GM12873 (cell line): ENCODE measurements at regions not wholly inside any gene's neighbourhood (a gene's known extent, or its start where the extent isn't known, plus 50 kb on each side); places are given as distances from the start of the nearest gene placed in this dataset.

Experiments used
- CTCF ChIP-seq: IDR thresholded peaks from 2 replicates; pipeline ENCODE4 v1.5.1; 2012; ENCODE audit warnings: low read depth, mild to moderate bottlenecking, moderate library complexity, low read length, control low read depth; ENCODE audit not compliant: insufficient read depth; ENCODE audit errors: missing control alignments

DNA sequence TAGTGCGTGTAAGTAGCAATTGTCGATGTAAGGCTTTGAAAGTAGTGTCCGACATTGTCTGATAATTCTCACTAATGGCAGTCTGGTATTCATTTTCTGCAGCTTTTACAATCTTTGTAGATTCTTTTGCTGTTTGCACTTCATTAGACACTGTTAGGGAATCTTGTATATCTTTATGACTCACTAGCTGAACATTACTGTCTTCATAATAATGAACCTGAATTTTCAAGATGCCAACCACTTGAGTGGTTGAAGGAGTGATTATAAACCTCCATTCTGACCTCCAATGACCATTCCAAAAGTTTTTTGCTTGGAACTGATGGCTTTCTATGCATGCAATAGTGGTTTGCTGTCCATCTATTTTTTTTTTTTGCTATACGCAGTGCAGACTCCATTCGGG, 76.4 kb upstream of the MFGE8 start:
- no peak for TF ChIP-seq CTCF

- no peak for TF ChIP-seq CTCF
Measured at GRCh38 chr15:88990185-88990679, 77.1 kb upstream of the MFGE8 start.

- TF ChIP-seq CTCF: no peak
Measured at GRCh38 chr15:88992216-88992615, 79.0 kb upstream of the MFGE8 start.

GRCh38 chr15:88992912-88993376, 79.8 kb upstream of the MFGE8 start:
- no peak for TF ChIP-seq CTCF

- TF ChIP-seq CTCF: no peak
Measured at GRCh38 chr15:88993662-88994061, 80.5 kb upstream of the MFGE8 start.

DNA sequence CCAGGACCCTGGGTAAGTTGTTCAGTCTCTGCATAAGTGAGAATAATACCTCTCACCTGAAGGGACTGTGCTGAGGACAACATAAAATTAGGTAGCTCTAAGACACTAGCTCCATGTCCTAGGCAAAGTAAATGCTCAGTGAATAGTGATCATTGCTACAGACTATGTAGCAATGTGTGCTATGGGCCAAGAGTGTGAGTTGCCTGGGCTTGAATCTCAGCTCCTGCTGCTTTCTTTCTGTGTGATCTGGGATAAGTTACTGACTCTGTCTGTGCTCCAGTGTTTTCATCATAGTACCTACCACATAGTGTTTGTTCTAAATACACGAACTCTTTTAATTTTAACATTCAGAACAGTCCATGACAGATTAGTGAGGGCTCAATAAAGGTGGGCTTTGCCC, 81.1 kb upstream of the MFGE8 start:
- no peak for TF ChIP-seq CTCF

GRCh38 chr15:88995449-88995848, 82.3 kb upstream of the MFGE8 start:
- TF ChIP-seq CTCF: no peak
